Hepatocyte (in vitro differentiated cells): ENCODE measurements at regions not wholly inside any gene's neighbourhood (a gene's known extent, or its start where the extent isn't known, plus 50 kb on each side); places are given as distances from the start of the nearest gene placed in this dataset.

ENCODE experiments used
- DNase-seq: peaks from one replicate; pipeline ENCODE4 v3.0.0-alpha.2; 2016; ENCODE audit warnings: low spot score
- H2AFZ ChIP-seq: fragments of 200-600 bp; sonication (generic); 2 replicates; pipeline ENCODE4 v1.6.0; 2016; ENCODE audit warnings: antibody characterized with exemption, mild to moderate bottlenecking
- H3K27ac ChIP-seq: fragments of 200-600 bp; sonication (generic); 2 replicates; pipeline ENCODE4 v1.5.1; 2016; ENCODE audit warnings: mild to moderate bottlenecking
- H3K27me3 ChIP-seq: fragments of 200-600 bp; sonication (generic); 2 replicates; pipeline ENCODE4 v1.6.1; 2016
- H3K36me3 ChIP-seq: fragments of 200-600 bp; sonication (generic); replicated peaks from 2 replicates; pipeline ENCODE4 v1.5.1; 2016; ENCODE audit warnings: low read depth; ENCODE audit not compliant: insufficient read depth
- H3K4me1 ChIP-seq: fragments of 200-600 bp; sonication (generic); 2 replicates; pipeline ENCODE4 v1.5.1; 2016; ENCODE audit warnings: mild to moderate bottlenecking, moderate library complexity; ENCODE audit not compliant: insufficient read depth
- H3K4me2 ChIP-seq: fragments of 200-600 bp; sonication (generic); 2 replicates; pipeline ENCODE4 v1.6.0; 2016
- H3K4me3 ChIP-seq: fragments of 200-600 bp; sonication (generic); 2 replicates; pipeline ENCODE4 v1.5.1; 2016; ENCODE audit warnings: mild to moderate bottlenecking
- H3K79me2 ChIP-seq: fragments of 200-600 bp; sonication (generic); 2 replicates; pipeline ENCODE4 v1.6.0; 2017; ENCODE audit warnings: mild to moderate bottlenecking
- H3K9me2 ChIP-seq: fragments of 200-600 bp; sonication (generic); replicated peaks from 2 replicates; pipeline ENCODE4 v1.6.0; 2017; ENCODE audit warnings: mild to moderate bottlenecking; ENCODE audit not compliant: insufficient read depth
- H3K9me3 ChIP-seq: fragments of 200-600 bp; sonication (generic); 2 replicates; pipeline ENCODE4 v1.5.1; 2016; ENCODE audit warnings: low read depth, mild to moderate bottlenecking
- H4K20me1 ChIP-seq: fragments of 200-600 bp; sonication (generic); 2 replicates; pipeline ENCODE4 v1.6.0; 2016; ENCODE audit warnings: mild to moderate bottlenecking; ENCODE audit not compliant: insufficient read depth, poor library complexity, severe bottlenecking
- EZH2 ChIP-seq: fragments of 200-600 bp; sonication (generic); IDR thresholded peaks from 2 replicates; pipeline ENCODE4 v1.6.1; 2016; ENCODE audit warnings: antibody characterized with exemption, mild to moderate bottlenecking, borderline replicate concordance
- EZH2phosphoT487 ChIP-seq: fragments of 200-600 bp; sonication (generic); IDR thresholded peaks from one replicate; pipeline ENCODE4 v1.6.1; 2018; ENCODE audit warnings: antibody characterized with exemption, mild to moderate bottlenecking, low read depth, moderate library complexity; ENCODE audit not compliant: unreplicated experiment, severe bottlenecking
- WGBS: methylation state at CpG from one replicate; pipeline ENCODE4 v1.1.6; 2016; ENCODE audit warnings: low lambda C conversion rate; ENCODE audit errors: missing lambda C conversion rate; 5-methylcytosine and 5-hydroxymethylcytosine counted together
- TF ChIP-seq, protein P1 (sequence below): fragments of 200-600 bp; sonication (generic); IDR thresholded peaks from 2 replicates; pipeline ENCODE4 v1.5.1; 2016; ENCODE audit warnings: antibody characterized with exemption, mild to moderate bottlenecking; ENCODE audit not compliant: poor library complexity

DNA sequence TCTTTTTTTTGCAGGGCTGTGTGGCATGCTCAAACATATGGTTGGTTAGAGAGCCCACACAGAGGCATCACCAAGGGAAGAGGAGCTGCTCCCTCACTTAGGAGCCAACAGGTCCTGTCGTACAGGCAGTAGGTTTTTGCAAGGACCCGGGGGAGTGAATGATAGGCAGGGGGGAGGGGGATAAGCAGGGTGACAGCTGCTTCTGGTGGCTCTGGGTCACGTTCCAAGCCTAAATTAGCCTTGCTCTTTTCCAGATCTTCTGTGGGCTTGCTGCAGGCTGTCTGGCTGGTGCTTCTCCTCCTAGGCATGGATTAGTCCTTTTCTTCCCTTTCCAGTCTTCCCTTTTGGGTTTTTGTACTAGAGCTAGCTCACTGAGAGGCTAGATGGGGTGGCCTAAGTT is 117.7 kb upstream of the PODXL start:
- Histone ChIP-seq H3K27me3 (no peaks in the 10 kb centered on the region), H3K79me2 (no peaks in the 10 kb centered on the region), H3K9me3 (no peaks in the 10 kb centered on the region), H2AFZ (no peak overlapping the region), H4K20me1 (no peaks in the 10 kb centered on the region), H3K4me3 (no peak overlapping the region), H3K27ac (no peak overlapping the region), H3K36me3 (no peaks in the 10 kb centered on the region), H3K4me2 (no peak overlapping the region), H3K9me2 (no peaks in the 10 kb centered on the region), H3K4me1 (no peaks in the 10 kb centered on the region)
- DNase-seq: no peak
- TF ChIP-seq EZH2phosphoT487: no peak
- no peak for TF ChIP-seq EZH2
- TF ChIP-seq, protein P1, sequence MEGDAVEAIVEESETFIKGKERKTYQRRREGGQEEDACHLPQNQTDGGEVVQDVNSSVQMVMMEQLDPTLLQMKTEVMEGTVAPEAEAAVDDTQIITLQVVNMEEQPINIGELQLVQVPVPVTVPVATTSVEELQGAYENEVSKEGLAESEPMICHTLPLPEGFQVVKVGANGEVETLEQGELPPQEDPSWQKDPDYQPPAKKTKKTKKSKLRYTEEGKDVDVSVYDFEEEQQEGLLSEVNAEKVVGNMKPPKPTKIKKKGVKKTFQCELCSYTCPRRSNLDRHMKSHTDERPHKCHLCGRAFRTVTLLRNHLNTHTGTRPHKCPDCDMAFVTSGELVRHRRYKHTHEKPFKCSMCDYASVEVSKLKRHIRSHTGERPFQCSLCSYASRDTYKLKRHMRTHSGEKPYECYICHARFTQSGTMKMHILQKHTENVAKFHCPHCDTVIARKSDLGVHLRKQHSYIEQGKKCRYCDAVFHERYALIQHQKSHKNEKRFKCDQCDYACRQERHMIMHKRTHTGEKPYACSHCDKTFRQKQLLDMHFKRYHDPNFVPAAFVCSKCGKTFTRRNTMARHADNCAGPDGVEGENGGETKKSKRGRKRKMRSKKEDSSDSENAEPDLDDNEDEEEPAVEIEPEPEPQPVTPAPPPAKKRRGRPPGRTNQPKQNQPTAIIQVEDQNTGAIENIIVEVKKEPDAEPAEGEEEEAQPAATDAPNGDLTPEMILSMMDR: no peak
- WGBS: 51% methylated on average over 3 of the region's 3 CpGs

DNA sequence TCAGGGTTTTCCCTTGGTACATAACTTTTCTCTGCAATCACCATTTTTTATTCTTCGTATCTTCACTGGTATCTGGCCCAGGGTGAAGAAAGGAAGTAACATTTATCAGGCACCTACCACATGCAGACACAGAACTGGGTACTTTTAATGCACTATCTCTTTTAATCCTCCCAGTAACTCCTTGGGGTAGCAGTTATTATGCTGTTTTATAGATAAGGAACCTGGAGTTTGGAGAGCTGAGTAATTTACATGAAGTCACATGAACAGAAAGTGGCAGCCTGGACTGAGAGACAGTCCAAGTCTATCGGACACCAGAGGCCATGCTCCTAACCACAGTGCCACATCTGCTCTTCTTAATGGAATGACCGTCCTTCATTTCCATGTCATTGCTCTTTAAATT is 117.1 kb upstream of the PODXL start:
- H3K79me2 ChIP-seq: no peaks in the 10 kb centered on the region
- no peak overlapping the region for H2AFZ ChIP-seq
- no peaks in the 10 kb centered on the region for H3K9me2 ChIP-seq
- no peak overlapping the region for H3K27ac ChIP-seq
- no peak overlapping the region for H3K4me3 ChIP-seq
- no peaks in the 10 kb centered on the region for H3K9me3 ChIP-seq
- no peaks in the 10 kb centered on the region for H3K36me3 ChIP-seq
- no peak overlapping the region for H3K4me2 ChIP-seq
- TF ChIP-seq EZH2phosphoT487 (no peak), EZH2 (no peak)
- TF ChIP-seq, protein P1: no peak
- no peaks in the 10 kb centered on the region for H4K20me1 ChIP-seq
- no peaks in the 10 kb centered on the region for H3K4me1 ChIP-seq
- 61% methylated on average over 3 of the region's 3 CpGs for WGBS
- no peak for DNase-seq
- no peaks in the 10 kb centered on the region for H3K27me3 ChIP-seq

DNA sequence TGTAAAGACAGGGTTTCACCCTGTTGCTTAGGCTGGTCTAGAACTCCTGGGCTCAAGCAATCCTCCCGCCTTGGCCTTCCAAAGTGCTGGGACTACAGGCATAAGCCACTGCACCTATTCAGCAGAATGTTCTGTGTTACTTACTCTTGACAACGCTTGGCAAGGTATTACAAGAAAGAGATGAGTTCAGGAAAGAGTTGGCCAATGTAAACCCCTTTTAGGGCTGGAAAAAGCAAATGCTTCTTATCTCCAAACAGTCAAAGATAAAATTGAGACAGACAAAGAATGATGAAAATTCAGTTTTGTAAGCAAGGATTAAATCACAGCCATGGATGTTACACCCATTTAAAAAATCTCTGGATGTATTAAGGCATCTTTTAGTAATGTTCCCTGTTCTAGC is 114.0 kb upstream of the PODXL start:
- no peak for TF ChIP-seq EZH2
- no peak for TF ChIP-seq EZH2phosphoT487
- Histone ChIP-seq H3K79me2 (no peaks in the 10 kb centered on the region), H3K4me1 (no peaks in the 10 kb centered on the region), H3K9me3 (no peaks in the 10 kb centered on the region), H3K36me3 (no peaks in the 10 kb centered on the region), H3K27ac (no peak overlapping the region), H3K4me3 (no peak overlapping the region), H3K27me3 (no peaks in the 10 kb centered on the region), H3K4me2 (no peak overlapping the region), H2AFZ (no peak overlapping the region), H4K20me1 (no peaks in the 10 kb centered on the region), H3K9me2 (no peaks in the 10 kb centered on the region)
- 72% methylated on average over 2 of the region's 2 CpGs for WGBS
- DNase-seq: no peak

DNA sequence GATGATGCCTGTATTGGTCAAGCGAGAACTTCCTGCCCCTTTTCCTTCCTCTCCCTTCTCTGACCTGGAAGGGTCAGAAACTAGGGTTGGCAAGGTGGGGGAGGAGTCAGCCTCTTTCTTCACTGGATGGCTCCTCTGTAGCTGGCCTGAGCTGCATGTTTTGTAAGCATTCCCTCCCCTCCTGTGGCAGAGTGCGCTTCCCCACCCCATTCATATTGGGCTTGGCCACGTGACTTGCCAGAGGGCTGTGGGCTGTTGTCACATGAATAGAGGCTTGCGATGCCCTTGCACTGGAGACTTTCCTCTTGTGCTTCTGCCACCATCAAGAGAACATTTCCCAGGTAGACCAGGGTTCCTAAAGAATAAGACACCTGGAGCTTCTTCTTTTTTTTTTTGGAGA is 111.3 kb upstream of the PODXL start:
- WGBS: 92% methylated on average over 4 of the region's 4 CpGs
- H4K20me1 ChIP-seq: no peaks in the 10 kb centered on the region

More for the DNA sequence above, 111.3 kb upstream of the PODXL start:
- no peaks in the 10 kb centered on the region for H3K36me3 ChIP-seq
- no peaks in the 10 kb centered on the region for H3K27me3 ChIP-seq
- H3K4me3 ChIP-seq: no peak overlapping the region
- no peaks in the 10 kb centered on the region for H3K79me2 ChIP-seq
- no peak for DNase-seq
- TF ChIP-seq EZH2 (no peak), EZH2phosphoT487 (no peak)
- TF ChIP-seq, protein P1: no peak
- no peaks in the 10 kb centered on the region for H3K9me2 ChIP-seq
- H3K4me2 ChIP-seq: no peak overlapping the region
- no peaks in the 10 kb centered on the region for H3K9me3 ChIP-seq
- no peak overlapping the region for H3K27ac ChIP-seq
- H2AFZ ChIP-seq: no peak overlapping the region
- H3K4me1 ChIP-seq: no peaks in the 10 kb centered on the region
